ENCODE measurements at regions not wholly inside any gene's neighbourhood (a gene's known extent, or its start where the extent isn't known, plus 50 kb on each side); places are given as distances from the start of the nearest gene placed in this dataset.
"Not testable (repeated sequence)": the region's sequence is repeated elsewhere in the genome, so short reads cannot be mapped to it uniquely, and the experiment has no call there.

DNA sequence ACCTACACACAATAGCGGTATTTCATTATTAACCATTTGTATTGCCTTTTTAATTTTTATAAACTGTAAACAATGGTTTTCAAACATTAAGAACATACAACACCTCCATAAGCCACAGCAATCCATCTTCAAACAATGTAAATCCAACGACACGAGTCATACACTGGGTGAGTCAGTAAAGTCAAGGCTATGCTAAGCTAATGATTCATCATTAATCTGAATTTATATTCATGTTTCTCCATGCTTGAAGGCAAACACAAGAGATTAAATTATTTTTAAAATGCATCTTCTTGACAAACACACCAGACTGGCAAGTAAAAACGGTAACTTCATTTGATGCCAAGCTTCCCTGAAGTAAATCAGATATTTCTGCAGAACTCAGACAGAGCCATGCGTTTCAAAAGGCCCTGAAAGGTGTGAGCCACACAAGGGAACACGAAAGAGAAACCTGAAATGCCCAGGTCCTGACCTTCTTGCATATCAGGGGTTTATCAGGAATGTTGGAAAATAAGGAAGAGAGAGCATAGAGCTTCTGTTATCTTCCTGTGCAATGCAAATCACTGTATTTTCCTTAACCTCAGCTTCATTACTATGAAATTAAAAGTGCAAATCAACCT lies 162.5 kb downstream of the ALDH8A1 start:
- DNase-seq (ENCODE audit: low read depth, low spot score) = no peak

- DNase-seq (ENCODE audit: low read depth, low spot score) = no peak
These were observed 165.6 kb downstream of the ALDH8A1 start for GRCh38 chr6:134784336-134784735.

DNA sequence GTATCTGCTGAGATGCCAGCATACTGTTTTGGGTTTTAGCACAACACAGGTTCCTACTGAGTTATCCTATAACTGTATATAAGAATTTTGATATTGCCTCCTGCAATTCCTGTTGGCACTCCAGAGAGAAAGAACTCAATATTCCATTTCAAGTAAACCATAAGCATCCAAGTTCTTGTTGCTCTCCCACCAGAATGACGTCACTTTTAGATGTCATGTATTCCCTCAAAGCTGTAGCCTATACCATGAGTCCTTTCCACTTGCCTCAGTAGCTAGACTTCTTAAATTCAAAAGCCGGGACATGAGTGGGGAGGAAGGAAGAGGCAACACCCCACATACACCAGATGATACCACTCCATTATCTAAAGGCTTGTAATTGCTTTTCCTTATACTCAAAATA lies 171.5 kb downstream of the ALDH8A1 start:
- DNase-seq (ENCODE audit: low read depth, low spot score) = no peak

GRCh38 chr6:134774201-134774638 lies 175.7 kb downstream of the ALDH8A1 start:
- no peak for DNase-seq (ENCODE audit: low read depth, low spot score)

- no peak for DNase-seq (ENCODE audit: low read depth, low spot score)
These were observed 177.1 kb downstream of the ALDH8A1 start for GRCh38 chr6:134772671-134773360.

GRCh38 chr6:134768931-134769330 lies 181.0 kb downstream of the ALDH8A1 start:
- no peak for DNase-seq (ENCODE audit: low read depth, low spot score)

DNA sequence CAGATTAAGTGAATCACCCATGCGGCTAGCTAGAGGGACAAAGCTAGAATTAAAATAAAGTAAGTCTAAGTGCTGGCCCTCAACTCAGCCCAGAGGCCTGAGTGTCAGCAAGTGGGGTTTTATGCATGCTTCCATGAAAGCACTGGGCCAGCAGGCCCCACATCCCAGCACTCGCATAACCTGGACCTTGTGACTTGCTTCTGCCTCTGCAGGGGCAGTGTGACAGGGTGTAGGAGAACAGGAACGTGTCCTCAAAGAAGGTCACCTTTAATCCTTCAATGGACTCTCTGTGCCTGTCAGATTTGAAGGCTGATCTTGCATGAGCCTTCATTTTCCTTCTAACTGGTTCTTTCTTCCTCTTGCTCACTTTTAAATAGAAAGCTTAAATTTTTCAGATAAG lies 183.4 kb downstream of the ALDH8A1 start:
- DNase-seq (ENCODE audit: low read depth, low spot score) = no peak

- DNase-seq (ENCODE audit: low read depth, low spot score) = no peak
These were observed 185.2 kb downstream of the ALDH8A1 start for GRCh38 chr6:134764741-134765140.

GRCh38 chr6:134763575-134763974 lies 186.3 kb downstream of the ALDH8A1 start:
- DNase-seq (ENCODE audit: low read depth, low spot score) = not testable (repeated sequence)

DNA sequence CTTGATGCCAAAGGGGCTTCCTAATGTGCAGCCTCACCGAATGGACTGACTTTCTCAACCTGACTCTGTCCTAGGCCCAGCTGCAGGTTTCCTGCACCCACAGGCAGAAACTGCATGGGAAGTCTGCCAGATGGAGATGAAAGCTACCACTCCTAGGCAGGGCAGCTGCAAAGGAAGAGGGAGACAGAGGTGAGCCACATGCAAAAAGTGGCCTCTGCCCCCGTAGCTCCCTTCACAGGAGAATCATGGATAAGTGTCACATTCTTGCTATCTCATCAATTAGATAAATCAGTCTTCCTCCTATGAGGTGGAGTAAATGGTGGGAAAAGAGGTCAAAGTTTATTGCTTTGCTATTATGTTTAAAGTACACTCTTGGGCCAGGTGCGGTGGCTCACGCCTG lies 191.3 kb downstream of the ALDH8A1 start:
- no peak for DNase-seq (ENCODE audit: low read depth, low spot score)

DNA sequence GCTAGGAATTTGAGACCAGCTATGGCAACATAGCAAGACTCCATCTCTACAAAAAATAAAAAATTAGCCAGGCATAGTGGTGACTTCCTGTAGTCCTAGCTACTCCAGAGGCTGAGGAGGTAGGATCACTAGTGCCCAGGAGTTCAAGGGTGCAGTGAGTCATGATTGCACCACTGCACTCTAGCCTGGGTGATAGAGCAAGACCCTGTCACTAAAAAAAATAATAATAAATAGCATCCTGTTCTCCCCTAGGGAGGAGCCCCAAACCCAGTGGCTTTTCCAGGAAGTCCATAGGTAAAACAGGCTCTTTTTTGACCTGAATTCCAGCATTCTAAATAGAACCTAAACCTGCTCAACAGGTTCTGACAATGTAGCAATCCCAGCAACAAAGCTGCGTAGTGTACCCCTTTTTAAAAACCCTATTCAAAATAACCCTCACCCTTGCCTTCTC lies 192.0 kb downstream of the ALDH8A1 start:
- DNase-seq (ENCODE audit: low read depth, low spot score) = no peak

DNA sequence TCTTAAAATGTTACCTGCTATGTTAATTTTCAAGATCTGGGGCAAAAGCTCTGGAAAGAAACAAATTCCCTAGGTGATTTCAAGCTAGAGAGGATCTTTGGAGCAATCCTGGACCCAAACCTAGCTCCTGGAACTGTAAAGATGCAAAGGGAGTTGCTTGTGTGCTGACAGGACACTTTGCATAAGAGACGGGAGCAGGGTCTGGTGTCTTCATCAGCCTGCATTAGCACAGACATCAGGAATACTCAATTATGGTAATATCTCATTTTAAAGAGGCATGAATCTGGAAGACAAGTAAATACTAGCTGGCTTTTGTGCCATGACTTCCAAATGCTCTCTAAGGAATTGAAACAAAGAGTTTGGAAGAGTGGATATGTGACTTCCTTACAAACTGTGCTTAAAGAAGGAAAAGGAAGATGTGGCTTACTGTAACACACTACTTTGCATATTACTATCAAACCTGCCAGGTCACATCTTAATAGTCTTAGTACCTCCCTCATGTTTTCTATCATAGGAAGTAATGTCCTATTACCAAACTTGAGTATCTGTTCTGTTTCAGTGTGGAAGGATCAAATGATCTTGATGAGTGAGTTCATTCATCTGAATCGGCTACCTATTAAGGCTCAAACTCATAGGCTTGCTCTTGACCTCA lies 193.4 kb downstream of the ALDH8A1 start:
- DNase-seq (ENCODE audit: low read depth, low spot score) = no peak

GRCh38 chr6:134754013-134754690 lies 195.7 kb downstream of the ALDH8A1 start:
- DNase-seq (ENCODE audit: low read depth, low spot score) = no peak

- DNase-seq (ENCODE audit: low read depth, low spot score) = peak; percentile 32
These were observed 196.9 kb downstream of the ALDH8A1 start for GRCh38 chr6:134753001-134753400.

- DNase-seq (ENCODE audit: low read depth, low spot score) = no peak
These were observed 197.5 kb downstream of the ALDH8A1 start for GRCh38 chr6:134752445-134752844.

- DNase-seq (ENCODE audit: low read depth, low spot score) = no peak
These were observed 199.2 kb downstream of the ALDH8A1 start for GRCh38 chr6:134750669-134751068.

DNA sequence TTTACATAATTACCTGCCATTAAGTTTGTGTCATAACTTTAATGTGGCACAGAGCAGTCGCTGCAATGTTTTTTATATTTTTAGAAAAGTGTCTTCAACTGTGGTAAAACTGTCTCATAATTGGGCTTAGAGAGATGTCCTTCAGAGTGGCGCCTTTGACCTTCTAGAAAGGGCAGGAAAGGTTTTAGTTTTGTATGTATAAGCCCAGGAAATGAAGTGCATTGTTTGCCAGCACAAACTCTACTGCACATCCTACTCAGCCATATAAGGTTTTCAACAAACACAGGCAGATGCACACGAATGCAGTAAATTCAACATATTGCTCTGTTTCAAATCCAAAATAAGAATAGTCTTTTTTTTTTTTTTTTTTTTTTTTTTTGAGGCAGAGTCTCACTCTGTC lies 201.4 kb downstream of the ALDH8A1 start:
- DNase-seq (ENCODE audit: low read depth, low spot score) = no peak

- DNase-seq (ENCODE audit: low read depth, low spot score) = not testable (repeated sequence)
These were observed 202.7 kb downstream of the ALDH8A1 start for GRCh38 chr6:134747197-134747596.

- no peak for DNase-seq (ENCODE audit: low read depth, low spot score)
These were observed 203.8 kb downstream of the ALDH8A1 start for GRCh38 chr6:134746140-134746539.

- DNase-seq (ENCODE audit: low read depth, low spot score) = not testable (repeated sequence)
These were observed 204.7 kb downstream of the ALDH8A1 start for GRCh38 chr6:134745192-134745591.

GRCh38 chr6:134744301-134744700 lies 205.6 kb downstream of the ALDH8A1 start:
- DNase-seq (ENCODE audit: low read depth, low spot score) = no peak

DNA sequence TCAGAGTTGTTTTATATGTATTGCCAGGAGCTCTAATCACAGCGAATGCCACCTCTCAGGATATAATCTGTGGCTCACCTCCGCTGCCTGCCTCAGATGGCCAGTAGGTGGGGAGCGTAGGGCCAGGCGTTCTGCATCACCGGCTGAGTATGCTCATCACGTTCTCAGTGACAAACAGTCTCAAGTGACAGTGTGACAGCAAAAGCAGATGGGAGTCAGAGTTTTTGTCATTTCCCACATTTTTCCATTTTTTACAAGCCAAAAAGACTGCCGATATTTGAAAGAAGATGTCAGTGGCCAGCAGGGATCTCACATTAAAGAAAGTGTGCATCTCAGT lies 208.7 kb downstream of the ALDH8A1 start:
- DNase-seq (ENCODE audit: low read depth, low spot score) = no peak
